Tibial nerve (tissue), 4 donors: ENCODE measurements at regions not wholly inside any gene's neighbourhood (a gene's known extent, or its start where the extent isn't known, plus 50 kb on each side); places are given as distances from the start of the nearest gene placed in this dataset.

Experiments
- DNase-seq, 2 donors: peaks; one replicate each; pipeline ENCODE4 v3.0.0-alpha.2; 2019; ENCODE audit warnings: low spot score in 2 of 2
- H3K27ac ChIP-seq, 4 donors: fragments of 200-600 bp; sonication (generic) in 3 of 4; one replicate each; pipeline ENCODE4 v1.5.1; 2017 to 2019; ENCODE audit warnings: mild to moderate bottlenecking in 1 of 4
- H3K27me3 ChIP-seq, 2 donors: fragments of 200-600 bp; sonication (generic) in 1 of 2; one replicate each; pipeline versions ENCODE4 v1.5.1 to v1.6.0; 2017 to 2019
- H3K36me3 ChIP-seq, 3 donors: fragments of 200-600 bp; sonication (generic); one replicate each; pipeline ENCODE4 v1.5.1; 2018 to 2019
- H3K4me1 ChIP-seq, 4 donors: fragments of 200-600 bp; sonication (generic) in 3 of 4; one replicate each; pipeline ENCODE4 v1.5.1; 2017 to 2019
- H3K4me3 ChIP-seq, 4 donors: fragments of 200-600 bp; sonication (generic) in 3 of 4; one replicate each; pipeline ENCODE4 v1.5.1; 2017 to 2019; ENCODE audit warnings: mild to moderate bottlenecking in 1 of 4, moderate library complexity in 1 of 4
- H3K9me3 ChIP-seq, 4 donors: fragments of 200-600 bp; sonication (generic) in 3 of 4; one replicate each; pipeline ENCODE4 v1.5.1; 2017 to 2019
- CTCF ChIP-seq, 5 experiments: fragments of 200-600 bp in 3 of 5; fragments of 450-650 bp in 2 of 5; sonication (generic) in 3 of 5; IDR thresholded peaks; one replicate each; pipeline ENCODE4 v1.5.1; 2016 to 2019; ENCODE audit warnings: antibody characterized with exemption in 5 of 5, mild to moderate bottlenecking in 3 of 5, moderate library complexity in 2 of 5
- EP300 ChIP-seq, 2 donors: sonication (generic); formaldehyde crosslinking; IDR thresholded peaks; one replicate each; pipeline ENCODE4 v1.6.1; 2017; ENCODE audit warnings: antibody characterized with exemption in 2 of 2, mild to moderate bottlenecking in 1 of 2
- POLR2A ChIP-seq, 2 donors: fragments of 450-650 bp; IDR thresholded peaks; one replicate each; pipeline ENCODE4 v1.6.1; 2017; ENCODE audit warnings: antibody characterized with exemption in 2 of 2, mild to moderate bottlenecking in 2 of 2, moderate library complexity in 2 of 2
- WGBS, 2 donors: methylation state at CpG; one replicate each; pipeline ENCODE4 v1.1.5; 2018; 5-methylcytosine and 5-hydroxymethylcytosine counted together

DNA sequence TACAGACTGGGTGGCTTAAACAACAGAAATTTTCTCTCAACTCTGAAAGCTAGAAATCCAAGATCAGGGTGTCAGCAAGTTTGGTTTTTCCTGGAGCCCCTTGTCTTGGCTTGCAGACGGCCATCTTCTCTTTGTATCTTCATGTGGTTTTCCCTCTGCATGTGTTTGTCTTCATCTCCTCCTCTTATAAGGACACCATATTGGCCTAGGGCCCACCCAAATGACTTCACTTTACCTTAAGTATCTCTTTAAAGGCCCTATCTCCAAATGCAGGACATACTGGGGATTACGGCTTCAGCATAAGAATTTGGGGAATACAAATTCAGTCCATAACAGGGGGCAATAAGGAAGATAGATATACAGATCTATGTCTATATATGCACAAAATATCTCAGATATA, 187.9 kb downstream of the MTCL1 start:
- TF ChIP-seq EP300 (IDR thresholded peaks at IDR 0.05) (no peak), POLR2A (IDR thresholded peaks at IDR 0.05) (no peak), CTCF (IDR thresholded peaks at IDR 0.05) (no peak)
- Histone ChIP-seq H3K4me3 (no peak overlapping the region), H3K9me3 (peaks cover 0 to 9% (median 0%) of the 10 kb centered on the region in 4 donors), H3K4me1 (no peaks in the 10 kb centered on the region), H3K27ac (no peak overlapping the region), H3K36me3 (no peaks in the 10 kb centered on the region), H3K27me3 (no peaks in the 10 kb centered on the region)
- 96% methylated on average over 2 of the region's 2 CpGs for WGBS, 2 donors
- no peak for DNase-seq

- no peak overlapping the region for H3K4me3 ChIP-seq
- TF ChIP-seq POLR2A (IDR thresholded peaks at IDR 0.05) (no peak), CTCF (IDR thresholded peaks at IDR 0.05) (no peak), EP300 (IDR thresholded peaks at IDR 0.05) (no peak)
- no peak for DNase-seq
- 72 to 82% methylated on average over 2 of the region's 2 CpGs for WGBS, 2 donors
- H3K27ac ChIP-seq: no peak overlapping the region
- H3K4me1 ChIP-seq: no peaks in the 10 kb centered on the region
- peaks cover 0 to 9% (median 0%) of the 10 kb centered on the region in 4 donors for H3K9me3 ChIP-seq
- H3K36me3 ChIP-seq: no peaks in the 10 kb centered on the region
- H3K27me3 ChIP-seq: no peaks in the 10 kb centered on the region
Measured at GRCh38 chr18:8893628-8894231, 188.4 kb downstream of the MTCL1 start.

- H3K4me1 ChIP-seq: no peaks in the 10 kb centered on the region
- H3K27me3 ChIP-seq: no peaks in the 10 kb centered on the region
- no peak for DNase-seq
- TF ChIP-seq CTCF (IDR thresholded peaks at IDR 0.05) (no peak), EP300 (IDR thresholded peaks at IDR 0.05) (no peak), POLR2A (IDR thresholded peaks at IDR 0.05) (no peak)
- no peak overlapping the region for H3K27ac ChIP-seq
- peaks cover 0 to 13% (median 0%) of the 10 kb centered on the region in 4 donors for H3K9me3 ChIP-seq
- WGBS, 2 donors: 82 to 94% methylated on average over 3 of the region's 3 CpGs
- H3K4me3 ChIP-seq: no peak overlapping the region
- no peaks in the 10 kb centered on the region for H3K36me3 ChIP-seq
Measured at GRCh38 chr18:8894823-8895222, 189.5 kb downstream of the MTCL1 start.

DNA sequence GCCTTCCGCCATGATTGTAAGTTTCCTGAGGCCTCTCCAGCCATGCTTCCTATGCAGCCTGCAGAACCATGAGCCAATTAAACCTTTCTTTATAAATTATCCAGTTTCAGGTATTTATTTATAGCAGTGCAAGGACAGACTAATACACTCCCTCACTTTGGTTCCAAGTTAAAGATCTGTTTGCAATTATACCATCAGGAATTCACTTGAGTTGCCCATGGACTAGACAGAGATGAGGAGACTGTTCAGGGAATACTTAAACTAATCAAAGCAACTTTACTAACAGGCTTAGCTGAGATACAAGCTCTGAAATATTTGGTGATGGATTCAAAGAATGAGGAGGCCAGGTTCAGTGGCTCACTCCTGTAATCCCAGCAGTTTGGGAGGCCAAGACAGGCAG, 190.0 kb downstream of the MTCL1 start:
- Histone ChIP-seq H3K27me3 (no peaks in the 10 kb centered on the region), H3K4me3 (no peak overlapping the region), H3K4me1 (no peaks in the 10 kb centered on the region), H3K9me3 (peaks cover 0 to 13% (median 0%) of the 10 kb centered on the region in 4 donors), H3K27ac (no peak overlapping the region), H3K36me3 (no peaks in the 10 kb centered on the region)
- 91 to 98% methylated on average over 1 of the region's 1 CpG for WGBS, 2 donors
- TF ChIP-seq CTCF (IDR thresholded peaks at IDR 0.05): no peak
- TF ChIP-seq EP300 (IDR thresholded peaks at IDR 0.05): no peak
- no peak for TF ChIP-seq POLR2A (IDR thresholded peaks at IDR 0.05)
- no peak for DNase-seq

DNA sequence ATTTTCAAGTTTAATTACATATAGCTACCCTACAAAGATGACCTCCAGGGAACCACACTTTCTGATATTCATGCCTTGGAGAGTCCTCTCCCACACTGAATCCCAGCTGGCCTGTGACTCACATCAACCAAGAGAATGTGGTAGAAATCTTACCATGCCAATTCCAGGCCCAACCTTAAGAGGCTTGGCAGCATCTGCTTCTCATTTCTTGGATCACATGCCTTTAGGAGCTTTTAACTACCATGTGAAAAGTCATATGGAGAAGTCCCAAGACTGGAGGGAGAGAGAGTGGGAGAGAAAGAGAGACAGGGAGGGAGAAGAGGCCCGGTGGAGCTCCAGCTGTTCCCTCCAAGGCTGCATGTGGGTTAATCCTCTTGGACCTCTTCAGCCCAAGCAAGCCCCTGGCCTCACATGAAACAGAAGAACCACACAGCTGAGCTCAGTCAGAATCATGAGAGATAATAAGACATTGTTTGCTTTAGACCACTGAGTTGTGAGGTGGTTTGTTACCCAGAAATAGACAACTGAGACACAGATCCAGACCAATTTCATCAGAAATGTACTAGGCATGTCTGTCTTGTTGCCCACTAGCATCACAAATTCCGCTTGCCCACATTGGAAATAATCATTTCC, 190.7 kb downstream of the MTCL1 start:
- no peak for TF ChIP-seq EP300 (IDR thresholded peaks at IDR 0.05)
- TF ChIP-seq CTCF (IDR thresholded peaks at IDR 0.05): no peak
- no peak for TF ChIP-seq POLR2A (IDR thresholded peaks at IDR 0.05)

More for the DNA sequence above, 190.7 kb downstream of the MTCL1 start:
- no peak overlapping the region for H3K27ac ChIP-seq
- 67 to 76% methylated on average over 2 of the region's 2 CpGs for WGBS, 2 donors
- no peaks in the 10 kb centered on the region for H3K27me3 ChIP-seq
- peaks cover 0 to 20% (median 0%) of the 10 kb centered on the region in 4 donors for H3K9me3 ChIP-seq
- DNase-seq: no peak
- H3K4me3 ChIP-seq: no peak overlapping the region
- H3K36me3 ChIP-seq: no peaks in the 10 kb centered on the region
- H3K4me1 ChIP-seq: no peaks in the 10 kb centered on the region
